ENCODE measurements at regions not wholly inside any gene's neighbourhood (a gene's known extent, or its start where the extent isn't known, plus 50 kb on each side); places are given as distances from the start of the nearest gene placed in this dataset.

- TF ChIP-seq CTCF (IDR thresholded peaks at IDR 0.05) (no peak), EP300 (IDR thresholded peaks at IDR 0.05) (no peak), JUN (IDR thresholded peaks at IDR 0.05) (no peak), RAD21 (conservative IDR thresholded peaks at IDR 0.05 in 1 of 2, IDR thresholded peaks at IDR 0.05 in 1 of 2) (no peak), ZFP36 (IDR thresholded peaks at IDR 0.05; ENCODE audit: borderline replicate concordance, partially characterized antibody) (no peak), NR3C1 (IDR thresholded peaks at IDR 0.05) (no peak), POLR2A (IDR thresholded peaks at IDR 0.05; ENCODE audit: low read length) (no peak), PHF8 (IDR thresholded peaks at IDR 0.05; ENCODE audit: borderline replicate concordance, low read depth) (no peak), MYC (IDR thresholded peaks at IDR 0.05; ENCODE audit: borderline replicate concordance, low read length) (no peak), RNF2 (IDR thresholded peaks at IDR 0.05; ENCODE audit: borderline replicate concordance, low read depth) (no peak)
Measured at GRCh38 chr6:122063076-122063475, 336.4 kb upstream of the HSF2 start.

Measured in A549 (cell line).